Astrocyte of the cerebellum (primary cell): ENCODE measurements at regions not wholly inside any gene's neighbourhood (a gene's known extent, or its start where the extent isn't known, plus 50 kb on each side); places are given as distances from the start of the nearest gene placed in this dataset.

Source experiments
- DNase-seq: peaks from one replicate; pipeline ENCODE4 v3.0.0-alpha.2; 2011; ENCODE audit warnings: low read depth
- H3K4me3 ChIP-seq: 2 replicates; pipeline ENCODE4 v1.5.1; 2011; ENCODE audit warnings: mild to moderate bottlenecking, low read depth, low read length, moderate library complexity
- in situ Hi-C: cut with HindIII; loops from 2 replicates; pipeline ENCODE4 v1.10.0; 2017; ENCODE audit warnings: low sequenced_read_pairs
- TF ChIP-seq, protein P1 (sequence below): IDR thresholded peaks from 2 replicates; pipeline ENCODE4 v1.5.1; 2012; ENCODE audit warnings: low read length, low read depth, moderate library complexity, mild to moderate bottlenecking; ENCODE audit errors: missing control alignments

DNA sequence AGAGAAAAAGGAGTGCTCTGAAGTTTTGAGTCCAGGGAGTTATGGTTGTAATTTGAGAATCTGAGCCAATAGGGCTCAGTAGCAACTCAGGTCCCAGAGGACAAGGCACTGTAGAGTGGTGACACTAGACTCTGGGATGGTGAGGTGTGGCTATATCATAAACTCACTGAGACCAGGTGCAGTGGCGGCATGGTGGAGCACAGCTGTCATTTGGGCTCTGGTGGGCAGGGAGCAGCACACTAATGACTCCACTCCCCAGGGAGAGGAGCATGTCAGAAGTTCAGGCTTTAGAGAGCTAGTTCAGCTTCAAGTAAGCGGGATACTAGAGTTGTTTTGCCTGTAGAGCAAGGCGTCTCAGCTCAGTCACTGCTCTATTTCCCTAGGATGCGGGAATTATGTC lies 165.4 kb upstream of the USP38 start:
- no peak overlapping the region for H3K4me3 ChIP-seq
- in situ Hi-C loops, result no loop called here
- no peak for DNase-seq
- TF ChIP-seq, protein P1, sequence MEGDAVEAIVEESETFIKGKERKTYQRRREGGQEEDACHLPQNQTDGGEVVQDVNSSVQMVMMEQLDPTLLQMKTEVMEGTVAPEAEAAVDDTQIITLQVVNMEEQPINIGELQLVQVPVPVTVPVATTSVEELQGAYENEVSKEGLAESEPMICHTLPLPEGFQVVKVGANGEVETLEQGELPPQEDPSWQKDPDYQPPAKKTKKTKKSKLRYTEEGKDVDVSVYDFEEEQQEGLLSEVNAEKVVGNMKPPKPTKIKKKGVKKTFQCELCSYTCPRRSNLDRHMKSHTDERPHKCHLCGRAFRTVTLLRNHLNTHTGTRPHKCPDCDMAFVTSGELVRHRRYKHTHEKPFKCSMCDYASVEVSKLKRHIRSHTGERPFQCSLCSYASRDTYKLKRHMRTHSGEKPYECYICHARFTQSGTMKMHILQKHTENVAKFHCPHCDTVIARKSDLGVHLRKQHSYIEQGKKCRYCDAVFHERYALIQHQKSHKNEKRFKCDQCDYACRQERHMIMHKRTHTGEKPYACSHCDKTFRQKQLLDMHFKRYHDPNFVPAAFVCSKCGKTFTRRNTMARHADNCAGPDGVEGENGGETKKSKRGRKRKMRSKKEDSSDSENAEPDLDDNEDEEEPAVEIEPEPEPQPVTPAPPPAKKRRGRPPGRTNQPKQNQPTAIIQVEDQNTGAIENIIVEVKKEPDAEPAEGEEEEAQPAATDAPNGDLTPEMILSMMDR, result no peak

DNA sequence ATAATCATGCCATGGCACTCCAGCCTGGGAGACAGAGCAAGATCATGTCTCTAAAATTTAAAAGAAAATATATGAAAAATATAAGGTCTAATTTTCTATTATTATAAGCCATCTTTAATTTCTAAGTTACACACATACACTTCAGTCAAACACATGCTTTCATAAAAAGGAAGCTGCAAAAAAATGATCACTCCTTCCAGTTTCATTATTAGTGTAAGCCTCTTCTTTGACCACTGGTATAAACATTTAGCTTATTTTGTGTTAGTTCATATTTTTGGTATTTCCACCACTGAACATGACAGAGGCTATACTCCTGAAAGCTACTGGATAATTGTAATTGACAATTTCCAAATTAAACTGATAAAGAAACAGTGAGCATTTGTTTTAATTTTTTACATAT lies 163.3 kb upstream of the USP38 start:
- in situ Hi-C loops, result no loop called here
- DNase-seq, result no peak

DNA sequence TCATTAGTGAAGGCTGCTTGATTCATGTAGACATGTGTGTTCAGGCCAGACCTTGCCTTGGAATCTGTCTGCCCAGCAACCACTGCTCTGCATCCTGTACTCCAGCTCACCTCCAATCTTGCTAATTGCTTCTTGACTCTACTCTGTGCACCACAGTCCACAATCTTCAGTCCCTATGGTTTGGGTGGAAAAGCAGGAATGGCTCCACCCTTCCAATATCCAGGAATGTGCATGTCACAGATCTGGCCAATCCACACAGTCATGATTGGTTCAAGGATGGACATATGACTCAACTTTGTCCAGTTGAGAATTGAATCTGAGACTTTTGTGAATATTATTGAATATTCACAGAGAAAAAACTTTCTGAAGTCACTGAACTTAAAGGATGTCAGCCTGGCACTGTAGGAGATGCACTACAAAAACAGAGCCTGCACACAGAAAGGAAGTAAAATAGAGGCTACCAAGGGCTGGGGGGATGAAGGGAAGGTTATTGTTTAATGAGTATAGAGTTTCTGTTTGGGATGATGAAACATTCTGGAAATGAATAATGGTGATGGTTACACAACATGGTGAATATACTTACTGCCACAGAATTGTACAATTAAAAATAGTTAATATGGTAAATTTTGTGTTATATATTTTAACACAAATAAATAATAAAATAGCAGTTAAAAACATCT lies 161.3 kb upstream of the USP38 start:
- in situ Hi-C loops, result no loop called here
- no peak overlapping the region for H3K4me3 ChIP-seq
- TF ChIP-seq, protein P1, result no peak
- DNase-seq, result no peak

More for the DNA sequence above, 163.3 kb upstream of the USP38 start:
- no peak overlapping the region for H3K4me3 ChIP-seq
- TF ChIP-seq, protein P1, result no peak

DNA sequence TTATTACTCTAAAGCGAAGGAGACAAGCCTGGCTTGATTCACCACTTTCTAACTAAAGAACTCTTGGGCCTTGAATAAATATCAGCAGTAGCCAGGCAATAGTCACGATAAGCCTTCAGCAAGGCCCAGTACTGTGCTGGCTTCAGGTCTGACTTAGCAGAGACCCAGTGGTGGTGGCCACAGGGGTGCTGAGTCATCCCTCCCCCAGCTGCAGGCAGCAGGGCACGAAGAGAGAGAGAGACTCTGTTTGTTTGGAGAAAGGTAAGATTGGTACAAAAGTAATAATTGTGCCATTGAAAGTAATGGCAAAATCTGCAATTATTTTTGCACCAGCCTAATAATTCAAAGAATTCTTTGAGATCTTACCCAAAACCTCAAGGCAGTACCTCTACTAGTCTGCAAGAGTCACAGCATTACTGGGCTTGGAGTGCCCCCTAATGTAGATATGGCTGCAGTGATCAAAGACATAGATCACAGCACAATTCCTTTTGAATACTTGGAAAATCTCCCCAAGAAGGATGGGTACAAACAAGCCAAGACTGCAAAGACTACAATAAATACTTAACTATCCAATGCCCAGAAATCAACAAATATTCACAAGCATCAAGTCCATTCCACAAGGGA lies 159.5 kb upstream of the USP38 start:
- peak; percentile 54 for DNase-seq

DNA sequence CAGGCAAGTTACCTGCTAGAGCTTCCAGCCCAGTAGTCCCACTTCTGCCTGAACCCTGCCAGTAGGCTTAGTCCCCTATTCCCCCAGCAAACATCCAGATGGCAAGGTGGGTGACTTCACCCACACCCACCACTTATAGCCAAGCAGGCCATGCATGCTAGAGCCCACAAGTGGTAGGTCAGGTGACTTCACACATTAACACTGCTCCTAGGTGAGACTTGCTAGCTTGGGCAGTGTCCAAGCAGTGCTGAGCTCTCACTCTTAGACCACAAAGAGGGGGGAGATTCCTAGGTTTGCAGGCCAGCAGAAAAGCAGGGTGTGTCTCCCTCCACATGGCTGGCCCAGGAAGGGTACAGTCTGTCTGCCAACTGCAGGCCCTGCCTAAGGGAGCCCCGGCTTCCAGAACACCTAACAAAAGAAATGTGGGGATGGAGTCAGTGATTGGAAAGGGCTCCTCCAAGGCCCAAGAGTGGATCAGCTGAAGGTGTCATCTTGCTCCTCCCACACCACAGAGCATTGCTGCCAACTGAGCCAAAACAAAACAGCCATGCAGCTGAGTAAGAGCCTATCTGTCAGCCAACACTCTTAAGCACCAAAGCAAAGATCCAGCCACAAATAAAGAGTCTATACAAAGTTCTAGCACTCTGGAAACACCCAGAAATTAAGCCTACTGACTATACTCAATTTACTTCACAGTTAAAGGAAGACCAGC lies 158.1 kb upstream of the USP38 start:
- no peak for DNase-seq
- no peak overlapping the region for H3K4me3 ChIP-seq
- TF ChIP-seq, protein P1, result no peak
- in situ Hi-C loops, result no loop called here

More for the DNA sequence above, 159.5 kb upstream of the USP38 start:
- TF ChIP-seq, protein P1, result peak; percentile 59
- in situ Hi-C loops, result no loop called here
- no peak overlapping the region for H3K4me3 ChIP-seq

DNA sequence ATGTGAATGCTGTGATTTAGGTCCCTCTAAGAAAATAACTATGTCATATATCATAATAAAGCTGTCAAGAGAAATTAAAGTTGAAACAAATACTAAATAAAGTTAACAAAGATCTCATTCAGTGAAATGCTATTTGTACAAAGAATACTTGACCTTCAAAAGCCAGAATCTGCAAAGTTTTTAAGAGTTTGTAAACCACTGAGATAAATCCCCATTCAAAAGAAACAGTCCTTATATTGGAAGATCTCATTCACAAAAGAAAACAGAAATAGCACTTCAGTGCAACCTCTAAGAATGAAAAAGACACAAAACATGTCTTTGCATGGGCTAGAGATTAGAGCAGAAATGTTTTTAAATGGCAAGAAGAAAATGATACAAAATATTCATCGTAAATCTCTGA lies 149.1 kb upstream of the USP38 start:
- TF ChIP-seq, protein P1, result no peak
- in situ Hi-C loops, result no loop called here
- no peak for DNase-seq
- no peak overlapping the region for H3K4me3 ChIP-seq
